PC-3 (cell line): ENCODE measurements at regions not wholly inside any gene's neighbourhood (a gene's known extent, or its start where the extent isn't known, plus 50 kb on each side); places are given as distances from the start of the nearest gene placed in this dataset.

Experiments
- ATAC-seq: fragments of 200-7000 bp; cut with Tn5 transposase; 2 replicates; pipeline ENCODE4 v1.9.1; 2020; ENCODE audit warnings: mild to moderate bottlenecking, moderate library complexity
- BruUV-seq: library from RNA; stranded (reverse); fragments of 400-500 nt; replicated peaks from 2 replicates; lab custom pipeline; 2021; lab: Mats Ljungman, UMichigan
- CTCF ChIA-PET: fragments of 300-600 bp; sonication (Branson Sonifier 250); formaldehyde crosslinking; loops from one replicate; lab custom pipeline; 2022; ENCODE audit warnings: antibody characterized with exemption; lab: Charles Lee
- POLR2A ChIA-PET: fragments of 300-600 bp; sonication (Branson Sonifier 250); formaldehyde crosslinking; loops from one replicate; lab custom pipeline; 2022; ENCODE audit warnings: antibody characterized with exemption; ENCODE audit not compliant: unreplicated experiment; lab: Charles Lee
- DNase-seq: peaks from one replicate; pipeline ENCODE4 v3.0.0-alpha.2; 2015
- H2AFZ ChIP-seq: fragments of 300-600 bp; sonication (generic); 2 replicates; pipeline ENCODE4 v1.6.0; 2016; ENCODE audit warnings: antibody characterized with exemption, low read length
- H3F3A ChIP-seq: fragments of 300-600 bp; sonication (generic); one replicate; pipeline ENCODE4 v1.6.0; 2017; ENCODE audit warnings: antibody characterized with exemption, low read length, control low read depth, mild to moderate bottlenecking; ENCODE audit not compliant: unreplicated experiment
- H3K27ac ChIP-seq: fragments of 300-600 bp; sonication (generic); 2 replicates; pipeline ENCODE4 v1.5.1; 2016; ENCODE audit warnings: mild to moderate bottlenecking, low read length
- H3K27me3 ChIP-seq: fragments of 300-600 bp; sonication (generic); 2 replicates; pipeline ENCODE4 v1.6.1; 2016; ENCODE audit warnings: low read length, mixed read lengths
- H3K36me3 ChIP-seq: fragments of 300-600 bp; sonication (generic); 2 replicates; pipeline ENCODE4 v1.6.1; 2016; ENCODE audit warnings: low read depth, mixed run types, low read length, mixed read lengths
- H3K4me1 ChIP-seq: fragments of 300-600 bp; sonication (generic); 2 replicates; pipeline ENCODE4 v1.5.1; 2016; ENCODE audit warnings: low read length; ENCODE audit not compliant: insufficient read depth
- H3K4me2 ChIP-seq: fragments of 300-600 bp; sonication (generic); 2 replicates; pipeline ENCODE4 v1.6.0; 2016; ENCODE audit warnings: low read length
- H3K4me3 ChIP-seq: fragments of 300-600 bp; sonication (generic); 2 replicates; pipeline ENCODE4 v1.5.1; 2016; ENCODE audit warnings: mild to moderate bottlenecking, low read length, mixed read lengths
- H3K79me2 ChIP-seq: fragments of 300-600 bp; sonication (generic); 2 replicates; pipeline ENCODE4 v1.6.1; 2017; ENCODE audit warnings: low read length, mixed read lengths
- H3K9ac ChIP-seq: fragments of 300-600 bp; sonication (generic); 2 replicates; pipeline ENCODE4 v1.6.0; 2016; ENCODE audit warnings: mild to moderate bottlenecking, low read length
- H3K9me2 ChIP-seq: fragments of 300-600 bp; sonication (generic); replicated peaks from 2 replicates; pipeline ENCODE4 v1.6.1; 2016; ENCODE audit warnings: mixed run types, low read length, mixed read lengths
- H3K9me3 ChIP-seq: fragments of 300-600 bp; sonication (generic); 2 replicates; pipeline ENCODE4 v1.6.1; 2016; ENCODE audit warnings: low read length, mixed read lengths
- H4K20me1 ChIP-seq: fragments of 300-600 bp; sonication (generic); 2 replicates; pipeline ENCODE4 v1.6.1; 2016; ENCODE audit warnings: low read length, mixed read lengths
- CTCF ChIP-seq: fragments of 300-600 bp; sonication (generic); conservative IDR thresholded peaks from 2 replicates; pipeline ENCODE4 v1.5.1; 2017; ENCODE audit warnings: antibody characterized with exemption, low read depth, mild to moderate bottlenecking, low read length
- EZH2 ChIP-seq: fragments of 300-600 bp; sonication (generic); IDR thresholded peaks from one replicate; pipeline ENCODE4 v1.6.1; 2017; ENCODE audit warnings: antibody characterized with exemption, mild to moderate bottlenecking, low read length; ENCODE audit not compliant: unreplicated experiment
- EZH2phosphoT487 ChIP-seq: fragments of 300-600 bp; sonication (generic); IDR thresholded peaks from 2 replicates; pipeline ENCODE4 v1.6.1; 2018; ENCODE audit warnings: mild to moderate bottlenecking, antibody characterized with exemption, low read length, borderline replicate concordance
- intact Hi-C: fragments of 100-400 bp; cut with micrococcal nuclease; formaldehyde crosslinking; loops from 2 replicates; pipeline ENCODE4 v1.9.0; 2023

DNA sequence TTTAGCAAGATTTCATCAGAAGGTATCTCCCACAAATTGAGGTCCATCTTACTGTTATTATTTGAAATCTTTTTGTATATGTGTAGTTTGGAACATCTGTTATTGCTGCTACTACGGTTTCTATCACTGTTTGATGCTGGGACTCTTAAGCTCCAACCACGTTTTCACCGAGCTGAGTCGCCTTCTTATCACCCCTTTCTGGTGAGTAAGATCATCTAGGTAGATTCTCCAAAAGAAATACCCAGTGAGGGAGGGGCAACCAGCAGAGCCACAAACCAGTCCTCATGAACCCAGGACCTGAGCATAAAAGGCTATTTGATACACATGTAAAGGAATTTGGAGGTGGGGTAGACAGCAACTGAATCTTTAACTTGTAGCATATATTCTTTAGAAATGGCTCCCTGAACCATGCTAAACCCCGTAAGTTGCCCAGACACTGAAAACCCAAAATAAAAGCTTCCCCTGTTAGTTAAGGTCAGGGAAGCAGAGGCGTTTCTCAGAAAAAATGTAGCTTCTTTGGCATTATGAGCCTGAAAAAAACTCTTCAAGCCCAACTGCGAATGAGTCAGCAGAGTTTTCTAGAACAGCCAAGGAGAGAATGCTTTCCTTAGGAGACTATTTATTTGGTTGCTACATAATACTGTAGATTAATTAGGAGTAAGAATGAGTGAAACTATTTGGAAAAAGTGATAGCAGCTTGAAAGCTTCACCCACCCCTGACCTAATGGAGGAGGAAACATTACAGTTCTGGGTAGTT is 53.8 kb upstream of the ATXN3L start:
- Histone ChIP-seq H3F3A (no peaks in the 10 kb centered on the region), H4K20me1 (no peaks in the 10 kb centered on the region), H3K9me2 (no peaks in the 10 kb centered on the region), H3K4me2 (no peak overlapping the region), H2AFZ (no peak overlapping the region), H3K4me1 (peaks cover 18% of the 10 kb centered on the region), H3K27me3 (no peaks in the 10 kb centered on the region), H3K79me2 (no peaks in the 10 kb centered on the region), H3K9ac (no peak overlapping the region), H3K27ac (no peak overlapping the region), H3K36me3 (no peaks in the 10 kb centered on the region), H3K9me3 (no peaks in the 10 kb centered on the region), H3K4me3 (no peak overlapping the region)
- intact Hi-C loops = no loop called here
- ATAC-seq (no peak), DNase-seq (peak; percentile 13)
- TF ChIP-seq EZH2 (no peak), CTCF (no peak), EZH2phosphoT487 (no peak)
- POLR2A ChIA-PET = interaction anchor here (0.6 kb wide), 2 partner anchors 46 to 398 kb away, joined by 3 read pairs; no protein-coding TSS in a partner anchor
- BruUV-seq = no TSS peak
- CTCF ChIA-PET = no interaction called here

- no peak overlapping the region for H3K4me3 ChIP-seq
- H3K9me2 ChIP-seq = no peaks in the 10 kb centered on the region
- no peaks in the 10 kb centered on the region for H3F3A ChIP-seq
- no peak overlapping the region for H3K9ac ChIP-seq
- peaks cover 18% of the 10 kb centered on the region for H3K4me1 ChIP-seq
- ATAC-seq (no peak), DNase-seq (no peak)
- H3K9me3 ChIP-seq = no peaks in the 10 kb centered on the region
- H3K4me2 ChIP-seq = no peak overlapping the region
- TF ChIP-seq CTCF (no peak), EZH2phosphoT487 (no peak), EZH2 (no peak)
- H4K20me1 ChIP-seq = no peaks in the 10 kb centered on the region
- H3K27me3 ChIP-seq = no peaks in the 10 kb centered on the region
- ChIA-PET CTCF (no interaction called here), POLR2A (no interaction called here)
- no peaks in the 10 kb centered on the region for H3K79me2 ChIP-seq
- no peak overlapping the region for H2AFZ ChIP-seq
- H3K36me3 ChIP-seq = no peaks in the 10 kb centered on the region
- intact Hi-C loops = no loop called here
- no peak overlapping the region for H3K27ac ChIP-seq
- no TSS peak for BruUV-seq
These were observed 53.2 kb upstream of the ATXN3L start for GRCh38 chrX:13373027-13373426.

DNA sequence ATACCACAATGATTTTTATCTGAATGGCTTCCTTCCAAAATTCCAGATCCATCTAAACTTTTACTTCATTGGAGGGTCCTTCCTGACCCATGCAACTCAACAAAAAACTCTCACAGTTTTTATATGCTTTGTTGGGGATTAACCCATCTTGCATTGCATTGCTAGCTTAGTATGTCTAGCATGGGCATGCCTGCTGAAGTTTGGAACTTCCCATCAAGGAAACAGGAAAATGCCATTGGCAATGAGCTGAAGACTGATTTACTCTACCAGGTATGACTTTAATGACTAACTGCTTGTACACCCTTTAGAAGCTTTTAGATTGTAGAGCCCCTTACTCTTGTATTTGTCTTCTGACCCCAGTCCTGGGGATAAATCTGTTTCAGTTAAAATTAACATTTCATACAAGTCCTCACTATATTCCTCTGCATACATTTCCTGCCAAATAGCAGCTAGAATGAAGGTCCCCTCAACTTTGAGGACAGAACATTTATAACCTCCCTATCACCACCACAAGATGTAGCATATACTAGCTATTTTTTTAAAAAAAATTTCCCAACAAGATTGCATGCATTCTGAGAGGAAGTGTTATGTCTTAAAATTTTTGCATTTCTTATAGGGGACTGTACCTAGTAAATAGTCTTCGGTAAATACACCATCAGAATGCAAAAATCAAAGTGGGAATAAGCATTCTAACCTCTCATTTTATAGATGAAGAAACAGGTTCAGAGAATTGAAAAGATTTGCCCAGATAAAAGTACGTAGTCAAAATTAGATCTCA is 52.5 kb upstream of the ATXN3L start:
- Histone ChIP-seq H3K4me1 (peaks cover 15% of the 10 kb centered on the region), H2AFZ (no peak overlapping the region), H3K9me2 (no peaks in the 10 kb centered on the region), H4K20me1 (no peaks in the 10 kb centered on the region), H3K27me3 (no peaks in the 10 kb centered on the region), H3K79me2 (no peaks in the 10 kb centered on the region), H3K9ac (no peak overlapping the region), H3K27ac (no peak overlapping the region), H3K36me3 (no peaks in the 10 kb centered on the region), H3K4me2 (no peak overlapping the region), H3F3A (no peaks in the 10 kb centered on the region), H3K4me3 (no peak overlapping the region), H3K9me3 (no peaks in the 10 kb centered on the region)
- TF ChIP-seq CTCF (no peak), EZH2 (no peak), EZH2phosphoT487 (no peak)
- BruUV-seq = no TSS peak
- ChIA-PET POLR2A (no interaction called here), CTCF (no interaction called here)
- no peak for ATAC-seq
- intact Hi-C loops = no loop called here
- no peak for DNase-seq
